COLO829 (cell line): ENCODE measurements at regions not wholly inside any gene's neighbourhood (a gene's known extent, or its start where the extent isn't known, plus 50 kb on each side); places are given as distances from the start of the nearest gene placed in this dataset.

Experiments
- DNase-seq: peaks from one replicate; pipeline ENCODE4 v3.0.0; 2012; ENCODE audit warnings: low spot score

DNA sequence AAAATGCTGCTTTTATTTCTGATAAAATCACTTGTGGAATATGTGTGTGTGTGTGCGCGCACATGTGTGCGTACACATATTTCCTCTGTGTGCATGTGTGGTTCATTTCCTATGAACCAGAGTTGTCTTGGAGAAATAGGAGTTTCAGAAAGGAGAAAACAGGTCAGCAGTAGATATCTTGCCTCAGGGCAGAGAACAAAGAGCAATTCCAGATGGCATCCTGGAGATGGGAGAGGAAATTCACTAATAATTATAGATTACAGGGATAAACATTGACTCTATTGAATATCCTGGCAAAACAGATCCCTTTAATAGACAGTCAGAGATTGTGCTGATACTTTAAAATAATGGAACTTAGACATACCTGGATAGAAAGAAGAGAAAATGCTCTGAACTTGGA, 298.0 kb downstream of the TRIB2 start:
- no peak for DNase-seq

DNA sequence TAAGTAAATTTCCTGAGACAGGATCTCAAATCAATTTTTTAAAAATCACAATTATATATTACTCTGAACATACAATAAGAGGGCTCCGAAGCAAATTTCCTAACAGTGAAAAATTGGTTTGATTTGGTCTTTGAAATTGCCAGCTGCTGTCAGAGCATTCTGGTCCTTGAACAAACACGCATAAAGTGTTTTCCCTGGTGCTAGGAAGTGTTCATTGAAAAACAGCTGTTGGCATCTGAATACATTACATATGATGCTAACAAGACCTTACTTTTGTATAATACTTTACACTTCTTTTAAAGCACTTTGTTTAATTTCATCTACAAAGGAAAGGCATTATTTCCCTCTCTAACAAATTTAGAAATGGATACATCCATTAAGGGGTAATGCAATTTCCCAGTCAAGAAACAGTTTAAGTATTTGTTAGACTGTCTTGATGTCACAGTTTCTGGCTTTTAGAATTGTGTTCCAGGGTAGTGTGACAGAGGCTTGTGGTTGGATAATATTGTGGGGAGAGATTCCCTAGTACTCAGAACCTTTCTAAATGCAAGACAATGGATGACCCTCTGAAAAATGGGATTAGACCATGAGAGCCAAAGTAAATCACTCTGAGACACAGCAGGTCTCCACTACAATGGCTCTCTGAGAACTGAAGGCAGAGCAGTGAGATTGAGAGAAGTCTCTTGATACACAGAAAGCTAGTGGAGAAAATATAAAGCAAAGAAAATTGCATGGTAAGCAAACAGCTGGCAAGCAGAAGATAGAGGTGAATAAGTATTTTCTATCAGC, 299.0 kb downstream of the TRIB2 start:
- DNase-seq: no peak

GRCh38 chr2:13018490-13018889, 301.8 kb downstream of the TRIB2 start:
- DNase-seq: no peak

DNA sequence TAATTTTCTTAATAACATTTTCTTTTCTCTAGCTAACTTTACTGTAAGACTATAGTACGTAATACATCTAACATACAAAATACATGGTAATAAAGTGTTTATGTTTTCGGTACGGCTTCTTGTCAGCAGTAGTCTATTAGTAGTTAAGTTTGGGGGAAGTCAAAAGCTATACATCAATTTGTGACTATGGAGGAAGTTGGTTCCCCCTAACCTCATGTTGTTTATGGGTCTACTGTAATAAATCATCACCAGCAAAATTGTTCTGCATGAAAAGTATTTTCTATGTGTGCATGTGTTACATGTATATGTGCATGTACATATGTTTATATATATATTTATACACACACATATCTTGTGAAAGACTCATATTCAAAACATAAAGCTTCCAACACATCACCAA, 303.0 kb downstream of the TRIB2 start:
- no peak for DNase-seq

- DNase-seq: no peak
These were observed 303.7 kb downstream of the TRIB2 start for GRCh38 chr2:13020469-13020868.

DNA sequence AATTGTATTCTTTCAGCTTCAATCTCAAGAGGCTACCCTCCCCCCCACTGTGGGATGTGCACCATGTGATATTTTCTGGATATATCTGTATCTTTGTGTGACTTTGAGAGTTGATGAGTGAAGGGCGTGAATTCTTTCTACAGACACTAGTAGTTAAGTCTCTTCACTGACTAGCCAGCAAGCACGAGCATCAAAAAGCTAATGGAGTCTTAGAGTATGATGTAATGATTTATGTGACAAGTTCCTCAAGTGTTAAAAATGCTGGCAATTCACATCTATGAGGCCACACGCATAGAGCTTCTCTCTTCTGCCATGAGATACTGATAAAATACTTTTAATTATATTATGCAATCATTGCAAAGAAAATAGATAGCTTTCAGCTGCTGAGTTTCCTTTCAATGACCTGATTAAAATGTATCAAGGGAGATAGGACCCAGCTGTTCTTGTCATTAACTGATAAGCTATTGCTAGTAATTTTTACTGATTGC, 304.8 kb downstream of the TRIB2 start:
- DNase-seq: no peak

DNA sequence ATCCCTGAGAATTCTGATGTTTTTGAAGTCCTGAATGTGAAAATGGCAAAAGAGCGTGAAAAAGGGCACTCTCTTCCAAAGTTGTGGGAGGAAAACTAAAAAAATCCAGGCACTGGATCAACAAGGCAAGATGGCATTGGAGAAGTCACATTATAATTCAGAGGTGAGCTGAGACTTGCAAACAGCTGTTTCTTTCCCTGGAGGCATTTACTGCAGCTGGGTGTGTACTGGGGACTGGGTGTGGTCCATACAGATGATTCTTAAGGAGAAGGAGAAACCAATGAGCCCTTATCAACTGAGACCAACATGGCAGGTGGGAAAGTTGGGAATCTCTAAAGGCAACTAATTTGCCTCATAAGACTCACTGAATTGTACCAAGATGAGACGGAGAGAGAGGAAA, 313.9 kb downstream of the TRIB2 start:
- no peak for DNase-seq

- DNase-seq: no peak
These were observed 318.1 kb downstream of the TRIB2 start for GRCh38 chr2:13034861-13035260.

GRCh38 chr2:13035866-13036265, 319.1 kb downstream of the TRIB2 start:
- no peak for DNase-seq

- no peak for DNase-seq
These were observed 323.3 kb downstream of the TRIB2 start for GRCh38 chr2:13040043-13040442.

DNA sequence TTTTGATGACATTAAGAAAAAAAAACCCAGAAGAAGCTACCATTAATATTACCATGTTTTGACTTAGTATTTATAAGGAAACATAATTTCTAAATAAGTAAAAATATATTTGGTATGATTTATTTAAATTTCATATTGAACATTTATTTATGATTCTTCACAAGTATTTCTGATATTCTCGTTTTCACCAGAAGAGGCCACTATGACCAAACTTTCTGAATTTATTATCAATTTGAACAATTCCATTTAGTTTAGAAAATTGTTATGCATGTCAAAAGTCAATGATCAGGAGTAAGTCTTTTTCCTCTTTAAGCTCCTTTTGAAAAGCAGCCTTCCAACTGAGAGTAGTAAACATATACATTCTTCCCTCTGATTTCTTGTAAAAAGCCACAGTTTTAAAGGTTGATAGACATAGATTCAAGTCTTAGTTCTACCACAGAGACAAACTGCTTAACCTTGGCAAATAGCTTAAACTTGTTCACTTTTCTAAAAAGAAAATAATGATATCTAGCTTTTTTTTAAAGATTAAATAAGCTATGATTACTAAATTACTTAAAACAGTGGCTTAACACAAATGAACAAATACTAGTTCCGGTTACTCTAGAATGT, 329.9 kb downstream of the TRIB2 start:
- no peak for DNase-seq

DNA sequence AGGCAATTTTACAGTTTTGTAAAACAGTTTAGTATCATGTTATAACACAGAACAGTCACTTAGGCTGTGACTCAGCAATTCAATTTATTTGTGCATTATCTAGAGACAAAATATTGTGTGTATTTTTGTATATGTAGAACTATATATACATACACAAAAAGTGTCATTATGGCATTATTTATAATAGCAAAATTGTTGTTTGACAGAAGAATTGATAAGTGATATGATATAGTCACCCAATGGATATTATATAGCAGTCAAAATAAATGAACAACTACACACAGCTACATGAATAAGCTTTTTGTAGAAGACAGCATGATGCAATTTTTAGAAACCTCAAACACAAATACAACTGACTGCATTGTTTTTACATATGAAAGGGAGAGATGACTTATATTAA, 334.0 kb downstream of the TRIB2 start:
- peak; percentile 16 for DNase-seq

- no peak for DNase-seq
These were observed 335.8 kb downstream of the TRIB2 start for GRCh38 chr2:13052547-13052946.

DNA sequence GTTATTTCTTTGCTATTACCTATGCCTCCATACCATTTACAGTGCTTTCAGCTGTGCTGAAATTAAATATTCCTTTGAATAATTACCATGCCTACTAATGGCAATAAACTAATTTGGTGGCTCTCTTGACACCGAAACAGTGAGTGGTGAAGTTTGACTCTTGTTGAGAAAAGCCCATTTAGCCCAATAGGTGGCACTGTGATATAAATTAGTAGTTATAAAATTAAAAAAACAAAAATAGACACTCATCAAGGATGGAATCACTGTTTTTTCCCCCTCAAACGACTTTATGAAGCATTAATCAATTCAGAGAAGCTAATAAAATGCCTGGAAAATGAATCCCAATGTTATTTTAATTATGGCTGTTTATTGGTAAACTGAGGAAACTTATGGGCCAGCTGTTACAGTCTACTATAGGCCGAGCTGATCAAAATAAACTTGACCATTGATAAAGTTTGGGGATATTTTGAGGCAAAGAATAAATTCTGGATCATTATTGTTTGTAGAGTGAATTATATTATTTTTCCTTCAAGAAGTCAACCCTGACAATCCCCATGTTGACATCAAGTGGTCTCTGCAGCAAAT, 339.6 kb downstream of the TRIB2 start:
- peak; percentile 28 for DNase-seq

GRCh38 chr2:13057671-13058070, 340.9 kb downstream of the TRIB2 start:
- no peak for DNase-seq

DNA sequence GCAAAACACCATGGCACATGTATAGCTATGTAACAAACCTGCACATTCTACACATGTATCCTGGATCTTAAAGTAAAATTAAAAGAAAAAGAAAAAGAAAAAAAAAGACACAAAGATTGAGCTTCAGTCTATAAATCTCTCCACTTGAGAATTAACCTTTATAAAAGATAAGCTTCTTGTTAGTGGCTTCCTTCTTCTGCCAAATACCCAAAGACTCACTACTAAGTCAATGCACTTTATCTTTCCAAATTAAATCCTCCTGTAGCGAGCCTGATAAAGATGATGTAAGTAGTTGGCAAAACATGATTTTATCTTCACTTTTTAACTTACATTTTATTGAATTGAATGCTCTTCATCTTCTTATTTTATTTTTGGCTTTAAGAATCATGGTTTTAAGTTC, 349.9 kb downstream of the TRIB2 start:
- no peak for DNase-seq

- no peak for DNase-seq
These were observed 350.8 kb downstream of the TRIB2 start for GRCh38 chr2:13067508-13067907.

- DNase-seq: no peak
These were observed 373.2 kb downstream of the TRIB2 start for GRCh38 chr2:13089971-13090370.

- DNase-seq: no peak
These were observed 374.7 kb downstream of the TRIB2 start for GRCh38 chr2:13091455-13091854.

DNA sequence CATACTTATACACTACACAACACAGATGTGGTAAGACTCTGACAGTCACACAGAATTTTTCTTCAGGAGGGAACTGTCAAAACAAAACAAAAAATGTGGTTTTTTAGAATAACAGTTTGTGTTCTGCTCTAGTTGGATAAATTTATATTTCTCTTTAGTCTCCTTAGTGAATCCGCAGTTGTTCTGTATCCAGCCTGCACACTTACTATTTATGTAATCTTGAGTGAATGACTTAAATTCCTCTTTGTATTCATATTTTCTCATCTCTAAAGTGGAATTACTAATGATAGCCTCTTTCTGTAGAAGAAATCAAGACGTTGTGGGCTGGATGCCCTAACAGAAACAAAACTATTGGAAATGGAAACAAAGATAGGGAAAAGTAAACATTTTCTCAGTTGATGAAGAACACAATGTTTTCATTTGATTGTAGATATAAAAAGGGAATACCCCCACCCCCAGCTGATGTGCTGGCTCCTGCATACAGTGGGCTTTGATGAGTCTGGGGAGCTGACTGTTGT, 375.2 kb downstream of the TRIB2 start:
- no peak for DNase-seq

GRCh38 chr2:13093416-13093991, 376.8 kb downstream of the TRIB2 start:
- no peak for DNase-seq

- DNase-seq: no peak
These were observed 385.8 kb downstream of the TRIB2 start for GRCh38 chr2:13102397-13103063.
